GM12873 (cell line): ENCODE measurements at regions not wholly inside any gene's neighbourhood (a gene's known extent, or its start where the extent isn't known, plus 50 kb on each side); places are given as distances from the start of the nearest gene placed in this dataset.

Experiments used
- TF ChIP-seq, protein P1 (sequence below): IDR thresholded peaks from 2 replicates; pipeline ENCODE4 v1.5.1; 2012; ENCODE audit warnings: low read depth, mild to moderate bottlenecking, moderate library complexity, low read length, control low read depth; ENCODE audit not compliant: insufficient read depth; ENCODE audit errors: missing control alignments

GRCh38 chr5:158203261-158203660, 344.3 kb upstream of the CLINT1 start:
- TF ChIP-seq, protein P1, sequence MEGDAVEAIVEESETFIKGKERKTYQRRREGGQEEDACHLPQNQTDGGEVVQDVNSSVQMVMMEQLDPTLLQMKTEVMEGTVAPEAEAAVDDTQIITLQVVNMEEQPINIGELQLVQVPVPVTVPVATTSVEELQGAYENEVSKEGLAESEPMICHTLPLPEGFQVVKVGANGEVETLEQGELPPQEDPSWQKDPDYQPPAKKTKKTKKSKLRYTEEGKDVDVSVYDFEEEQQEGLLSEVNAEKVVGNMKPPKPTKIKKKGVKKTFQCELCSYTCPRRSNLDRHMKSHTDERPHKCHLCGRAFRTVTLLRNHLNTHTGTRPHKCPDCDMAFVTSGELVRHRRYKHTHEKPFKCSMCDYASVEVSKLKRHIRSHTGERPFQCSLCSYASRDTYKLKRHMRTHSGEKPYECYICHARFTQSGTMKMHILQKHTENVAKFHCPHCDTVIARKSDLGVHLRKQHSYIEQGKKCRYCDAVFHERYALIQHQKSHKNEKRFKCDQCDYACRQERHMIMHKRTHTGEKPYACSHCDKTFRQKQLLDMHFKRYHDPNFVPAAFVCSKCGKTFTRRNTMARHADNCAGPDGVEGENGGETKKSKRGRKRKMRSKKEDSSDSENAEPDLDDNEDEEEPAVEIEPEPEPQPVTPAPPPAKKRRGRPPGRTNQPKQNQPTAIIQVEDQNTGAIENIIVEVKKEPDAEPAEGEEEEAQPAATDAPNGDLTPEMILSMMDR, result no peak

DNA sequence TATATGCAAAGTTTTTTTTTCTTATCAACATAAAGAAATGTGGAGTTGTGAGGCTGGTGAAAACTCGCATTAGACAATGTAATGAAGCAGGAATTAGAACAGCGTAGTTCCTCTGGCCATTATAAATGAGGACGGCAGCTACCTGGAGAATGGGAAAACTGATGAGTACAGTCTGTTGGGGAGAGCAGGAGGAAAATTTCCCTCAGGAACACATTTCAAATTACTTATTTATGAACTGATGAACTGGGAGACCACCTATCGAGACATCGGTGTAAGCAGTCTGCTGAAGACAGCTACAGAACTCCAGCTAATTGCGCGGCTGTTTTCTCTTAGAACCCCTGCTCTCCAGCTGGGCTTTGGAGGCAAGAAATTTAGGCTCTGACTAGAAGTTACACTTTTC, 343.9 kb upstream of the CLINT1 start:
- TF ChIP-seq, protein P1, result no peak

DNA sequence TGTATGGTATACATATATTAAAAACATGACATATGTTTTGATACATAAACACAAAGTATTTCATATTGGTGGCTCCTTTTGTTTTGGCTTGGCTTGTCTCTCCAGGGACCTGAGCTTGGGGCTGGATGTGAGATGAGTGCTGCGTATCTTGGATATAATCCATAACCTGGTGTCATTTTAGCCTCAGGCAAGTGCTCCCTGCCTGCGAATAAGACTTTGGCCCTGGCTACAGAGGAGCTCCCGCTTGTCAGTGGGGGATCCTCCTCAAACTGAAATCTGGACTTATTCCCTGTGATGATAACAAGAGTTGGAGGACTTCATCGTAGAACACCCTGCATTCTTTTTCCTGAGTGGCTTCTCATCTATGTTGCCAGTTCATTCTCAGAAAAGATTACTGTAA, 341.7 kb upstream of the CLINT1 start:
- TF ChIP-seq, protein P1, result no peak

GRCh38 chr5:158198636-158199035, 339.7 kb upstream of the CLINT1 start:
- TF ChIP-seq, protein P1, result no peak

DNA sequence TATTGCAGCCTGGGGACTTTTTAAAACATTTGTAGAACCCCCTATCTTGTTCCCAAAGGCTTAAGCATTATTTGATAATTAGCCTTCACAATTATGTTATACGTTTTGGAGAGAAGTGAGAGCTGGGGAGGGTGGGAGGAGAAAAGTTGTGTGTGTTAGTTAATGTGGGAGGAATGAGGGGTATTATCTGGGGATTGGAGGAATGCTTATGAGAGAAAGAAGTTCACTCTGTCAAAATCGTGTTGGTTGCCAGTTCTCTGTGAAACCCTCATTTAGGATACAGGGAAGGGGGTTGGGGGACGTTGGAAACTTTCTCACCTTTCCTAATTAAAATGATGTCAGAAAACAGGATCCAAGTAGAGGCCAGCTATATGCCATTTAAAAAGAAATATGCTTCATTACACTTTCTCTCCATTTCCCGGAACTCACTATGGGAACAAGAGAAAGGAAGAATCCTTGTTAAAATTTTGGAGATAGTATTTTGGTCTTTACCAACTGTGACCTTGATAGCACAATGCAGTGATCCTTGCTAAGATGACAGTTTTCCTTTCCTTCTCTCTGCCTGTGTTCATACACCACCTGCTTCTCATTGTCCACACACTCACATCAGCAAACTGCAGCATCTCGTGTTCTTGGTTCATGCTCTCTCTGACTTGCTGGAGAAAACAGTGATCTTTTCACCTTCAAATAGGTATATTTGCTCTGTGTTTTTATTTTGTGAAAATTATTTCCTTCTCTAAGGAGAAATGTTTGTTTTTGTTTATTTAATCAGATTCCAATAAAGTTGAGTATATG, 336.7 kb upstream of the CLINT1 start:
- TF ChIP-seq, protein P1, result no peak

DNA sequence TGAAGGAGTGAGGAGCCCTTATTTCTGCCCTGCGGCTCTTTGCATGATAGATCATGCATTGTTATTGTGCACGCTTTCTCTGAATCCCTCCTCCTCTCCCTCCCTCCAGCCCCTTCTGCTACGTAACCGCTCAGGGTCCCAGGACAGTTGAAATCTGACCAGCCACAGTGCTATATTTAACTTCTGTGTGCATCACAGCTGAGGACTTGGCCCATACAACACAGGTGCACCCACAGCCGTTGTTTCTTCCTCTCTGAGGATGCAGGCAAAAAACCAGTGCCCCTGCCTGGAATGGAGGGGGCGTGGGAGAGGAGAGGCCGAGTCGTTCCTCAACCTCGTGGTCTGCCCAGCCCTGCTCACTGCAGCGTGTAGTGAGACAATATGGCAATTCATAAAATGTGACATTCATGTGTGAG, 335.6 kb upstream of the CLINT1 start:
- TF ChIP-seq, protein P1, result no peak

DNA sequence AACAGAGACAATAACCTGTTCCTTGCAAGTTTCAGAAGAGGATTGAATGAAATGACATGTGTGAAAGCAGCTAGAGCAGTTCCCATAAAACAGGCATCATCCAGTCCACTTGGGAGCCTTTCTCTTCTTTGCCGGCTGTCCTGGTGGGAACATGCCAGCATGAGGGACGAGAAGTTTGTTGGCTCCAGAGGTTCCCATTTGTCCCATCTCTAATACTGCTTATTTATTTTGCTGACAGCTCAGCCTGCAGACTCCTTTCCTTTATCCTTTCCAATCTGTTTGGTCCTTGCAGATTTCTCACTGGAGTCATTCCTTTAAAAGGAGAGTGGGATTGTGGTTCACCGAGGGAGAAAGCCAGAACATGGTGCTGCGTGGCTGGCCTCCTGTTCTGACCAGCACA, 321.5 kb upstream of the CLINT1 start:
- TF ChIP-seq, protein P1, result no peak
